Activated CD8-positive, alpha-beta memory T cell treated with anti-CD3 and anti-CD28 coated beads, Interleukin-2, amount 50 U/mL, for 24 hours (primary cell): ENCODE measurements at regions not wholly inside any gene's neighbourhood (a gene's known extent, or its start where the extent isn't known, plus 50 kb on each side); places are given as distances from the start of the nearest gene placed in this dataset.
"Not testable (repeated sequence)": the region's sequence is repeated elsewhere in the genome, so short reads cannot be mapped to it uniquely, and the experiment has no call there.

Source experiments
- DNase-seq: peaks from one replicate; pipeline ENCODE4 v3.0.0-alpha.2; 2020; ENCODE audit errors: extremely low read depth

DNA sequence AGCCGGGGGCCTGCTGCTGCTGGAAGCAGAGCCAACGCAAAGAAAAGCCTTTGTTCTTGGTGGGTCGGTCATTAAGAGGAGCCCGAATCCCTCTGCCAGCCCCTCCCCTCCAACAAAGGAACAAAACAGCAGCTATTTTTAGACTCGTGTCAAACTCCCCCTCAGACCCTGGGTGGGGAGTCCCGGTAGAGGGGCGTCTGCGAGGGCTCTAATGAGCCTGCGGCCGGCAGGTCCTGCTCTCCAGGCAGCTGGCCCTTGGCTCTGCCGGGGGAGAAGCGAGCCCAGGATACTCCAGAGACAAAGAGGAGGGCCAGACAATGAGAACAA, 114.0 kb downstream of the LHX2 start:
- DNase-seq, result no peak

DNA sequence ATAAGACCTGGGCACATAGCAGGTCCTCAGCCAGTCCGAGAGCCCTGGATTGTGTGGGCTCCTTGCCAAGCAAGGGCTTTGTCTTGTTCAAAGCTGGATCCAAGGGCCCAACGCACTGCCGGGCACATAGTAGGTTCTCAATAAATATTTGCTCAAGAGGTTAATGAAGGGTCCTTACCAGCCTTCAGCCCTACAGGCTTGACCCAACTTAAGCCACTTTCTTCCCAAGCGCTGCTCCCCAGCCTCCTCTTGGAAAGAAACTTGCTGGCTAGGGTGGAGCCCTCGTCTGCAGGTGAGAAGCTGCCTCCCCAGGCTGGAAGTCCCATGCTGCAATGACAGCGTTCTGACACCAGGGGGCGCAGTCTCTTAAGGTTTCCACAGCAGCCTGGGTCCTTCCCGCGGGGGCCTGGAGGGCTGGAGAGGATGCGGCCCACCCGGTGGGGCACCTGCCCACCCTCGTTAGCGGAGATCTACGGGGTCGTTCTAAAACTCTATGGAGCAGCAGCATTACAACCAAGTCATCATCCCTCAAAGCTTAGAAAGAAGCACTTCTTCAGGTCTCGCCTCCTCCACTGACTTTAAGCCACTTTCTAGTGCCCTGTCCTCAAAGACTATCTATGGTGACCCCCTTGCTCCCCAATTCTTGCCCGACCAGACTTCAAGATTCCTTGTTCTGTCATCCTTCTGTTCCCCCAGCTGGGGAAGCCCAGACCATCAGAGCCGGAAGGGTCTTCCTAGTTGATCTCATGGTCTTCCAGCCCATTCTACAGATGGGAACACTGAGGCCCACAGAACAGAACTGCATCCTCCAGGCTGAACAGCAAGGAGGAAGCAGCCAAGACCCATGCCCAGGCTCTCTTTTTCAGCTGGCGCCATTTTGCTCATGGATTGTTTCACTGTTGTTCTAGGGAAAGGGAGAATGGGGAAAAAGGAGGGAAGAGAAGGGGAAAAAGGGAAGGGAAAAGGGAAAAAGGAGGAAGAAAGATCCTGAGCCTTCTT, 115.4 kb downstream of the LHX2 start:
- DNase-seq, result peak; percentile 61

DNA sequence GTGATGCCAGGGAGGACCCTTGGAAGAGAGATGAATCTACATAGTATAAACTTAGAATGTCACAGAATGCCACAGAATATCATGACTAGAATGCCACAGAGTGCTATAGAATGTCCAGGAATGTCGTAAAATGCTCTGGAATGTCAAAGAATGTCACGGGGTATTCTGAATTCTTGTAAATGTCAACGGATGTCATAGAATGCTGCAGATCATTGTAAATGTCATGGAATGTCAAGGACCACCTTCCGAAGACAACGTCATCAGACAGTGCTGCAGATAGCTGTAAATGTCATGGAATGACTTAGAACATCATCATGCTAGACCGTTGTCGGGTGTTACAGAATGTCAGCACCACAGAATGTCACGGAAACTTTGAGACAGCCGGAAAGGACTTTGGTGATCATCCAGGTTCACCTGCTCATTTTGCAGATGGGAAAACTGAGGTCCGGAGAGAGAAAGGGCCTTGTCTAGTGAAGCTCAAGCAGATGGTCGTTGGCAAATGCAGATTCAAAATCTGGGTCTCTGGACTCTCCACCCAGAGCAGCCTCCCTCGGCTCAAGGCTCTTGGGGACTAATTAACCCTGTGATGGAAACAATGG, 117.1 kb downstream of the LHX2 start:
- no peak for DNase-seq

DNA sequence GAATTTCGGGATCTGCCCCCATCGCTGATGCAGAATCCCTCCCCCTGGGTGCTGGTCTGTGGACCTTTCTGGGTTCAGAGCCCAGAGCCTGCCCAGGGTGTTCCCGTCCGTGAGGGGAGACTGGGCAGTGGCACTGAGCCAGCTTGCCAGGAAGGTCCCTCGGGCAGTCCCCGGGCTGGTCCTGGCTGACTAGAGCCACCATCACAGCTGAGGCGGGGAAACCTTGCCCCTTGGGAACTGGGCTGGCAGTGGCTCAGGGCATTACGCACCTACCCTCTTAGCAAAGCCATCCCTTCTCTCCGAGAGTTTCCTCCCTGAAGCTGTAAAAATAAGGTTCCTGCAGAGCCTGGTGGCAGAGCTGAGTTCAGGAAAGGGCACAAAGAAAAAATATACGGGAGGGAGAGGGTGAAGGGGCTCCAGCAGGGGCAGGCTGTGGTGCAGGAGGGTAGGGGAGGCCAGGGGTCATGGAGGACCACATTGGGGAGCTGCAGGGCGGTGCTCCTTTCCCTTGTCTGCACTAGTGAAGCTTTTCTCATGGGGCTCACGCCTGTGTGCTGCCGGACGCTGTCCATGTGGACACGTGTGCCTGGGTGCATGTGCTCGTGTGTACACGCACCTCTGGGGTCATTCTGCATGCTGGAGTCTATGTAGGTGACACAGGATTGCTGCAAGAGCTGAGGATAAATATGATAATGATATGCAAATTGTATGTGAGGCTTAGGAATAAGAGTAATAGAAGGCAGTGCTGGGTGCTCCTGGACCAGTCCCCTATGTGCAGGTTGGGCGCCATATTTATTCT, 118.9 kb downstream of the LHX2 start:
- no peak for DNase-seq

DNA sequence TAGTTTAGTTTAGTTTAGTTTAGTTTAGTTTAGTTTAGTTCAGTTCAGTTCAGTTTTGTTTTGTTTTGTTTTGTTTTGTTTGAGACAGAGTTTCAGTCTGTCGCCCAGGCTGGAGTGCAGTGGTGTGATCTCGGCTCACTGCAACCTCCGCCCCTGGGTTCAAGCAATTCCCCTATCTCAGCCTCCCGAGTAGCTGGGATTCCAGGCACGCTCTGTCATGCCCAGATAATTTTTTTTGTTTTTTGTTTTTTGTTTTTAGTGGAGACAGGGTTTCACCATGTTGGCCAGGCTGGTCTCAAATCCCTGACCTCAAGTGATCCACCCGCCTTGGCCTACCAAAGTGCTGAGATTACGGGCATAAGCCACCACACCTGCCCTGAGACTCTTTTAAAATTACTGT, 120.0 kb downstream of the LHX2 start:
- not testable (repeated sequence) for DNase-seq

DNA sequence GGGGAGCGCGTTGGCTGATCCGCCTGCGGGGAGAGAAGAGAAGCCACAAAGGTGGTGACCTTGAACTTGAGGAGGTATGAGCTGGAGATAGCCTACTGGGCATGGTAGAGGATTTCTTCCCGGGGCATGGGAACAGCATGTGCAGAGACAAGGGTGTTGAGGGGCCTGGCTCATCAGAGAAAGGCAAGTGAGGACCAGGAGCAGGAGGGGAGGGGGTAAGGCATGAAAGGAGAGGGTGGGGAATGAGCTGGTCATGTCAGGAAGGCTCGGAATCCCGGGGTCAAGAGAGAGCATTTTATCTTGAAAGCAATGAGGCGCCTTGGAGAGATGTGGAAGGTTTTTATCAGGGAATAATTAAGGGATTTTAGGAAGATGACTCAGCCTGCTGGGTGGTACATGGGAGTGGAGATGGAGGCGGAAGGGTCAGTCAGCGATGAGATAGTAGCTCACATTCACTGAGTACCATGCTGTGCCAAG, 121.1 kb downstream of the LHX2 start:
- no peak for DNase-seq

DNA sequence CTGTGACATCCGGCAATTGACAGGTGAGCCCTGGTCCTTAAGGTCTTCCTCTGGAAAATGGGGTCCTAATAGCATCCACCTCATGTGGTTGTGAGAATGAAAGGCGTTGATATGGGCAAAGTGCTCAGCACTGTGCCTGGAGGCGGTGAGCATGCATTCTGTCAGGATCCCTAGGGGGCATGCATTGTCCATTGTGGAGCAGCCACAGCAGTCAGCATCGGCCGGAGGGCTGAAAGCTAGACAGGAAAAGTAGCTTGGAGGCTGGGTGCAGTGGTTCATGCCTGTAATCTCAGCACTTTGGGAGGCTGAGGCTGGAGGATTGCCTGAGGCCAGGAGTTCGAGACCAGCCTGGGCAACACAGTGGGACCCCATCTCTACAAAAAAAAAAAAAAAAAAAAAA, 122.2 kb downstream of the LHX2 start:
- DNase-seq, result no peak

DNA sequence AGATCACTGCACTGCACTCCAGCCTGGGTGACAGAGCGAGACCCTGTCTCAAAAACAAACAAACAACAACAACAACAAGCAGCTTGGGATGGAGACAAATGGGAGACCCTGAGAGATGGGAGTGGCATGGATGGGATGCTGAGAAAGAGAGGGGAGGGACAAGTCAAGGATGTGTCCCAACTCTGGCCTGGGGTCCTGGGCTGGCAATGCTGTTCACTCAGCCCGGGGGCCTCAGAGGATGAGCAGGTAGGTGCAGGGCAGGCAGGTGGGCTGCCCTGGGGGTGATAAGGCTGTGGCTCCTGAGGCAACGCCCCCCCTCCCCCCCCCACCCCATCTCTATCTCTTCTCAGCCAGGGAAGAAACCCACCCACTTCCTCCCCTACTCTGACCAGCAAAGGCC, 123.0 kb downstream of the LHX2 start:
- no peak for DNase-seq

DNA sequence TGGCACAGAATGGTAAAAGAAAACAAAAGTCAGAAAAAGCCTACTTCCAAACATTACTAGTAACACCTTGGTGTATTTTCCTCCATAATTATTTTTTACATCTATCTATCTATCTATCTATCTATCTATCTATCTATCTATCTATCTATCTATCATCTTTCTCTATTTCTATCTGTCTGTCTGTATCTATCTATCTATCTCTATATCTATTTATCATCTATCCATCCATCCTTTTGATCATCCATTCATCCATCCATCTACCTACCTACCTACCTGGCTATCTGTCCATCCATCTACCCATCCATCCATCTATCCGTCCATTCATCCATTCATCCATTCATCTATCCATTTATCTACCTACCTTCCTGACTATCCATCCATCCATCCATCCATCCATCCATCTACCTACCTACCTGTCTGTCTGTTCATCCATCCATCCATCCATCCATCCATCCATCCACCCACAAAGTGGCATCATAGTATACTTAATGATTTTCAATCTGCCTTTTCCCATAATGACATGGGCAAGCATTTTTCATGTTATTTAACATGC, 121.9 kb upstream of the NEK6 start:
- no peak for DNase-seq

DNA sequence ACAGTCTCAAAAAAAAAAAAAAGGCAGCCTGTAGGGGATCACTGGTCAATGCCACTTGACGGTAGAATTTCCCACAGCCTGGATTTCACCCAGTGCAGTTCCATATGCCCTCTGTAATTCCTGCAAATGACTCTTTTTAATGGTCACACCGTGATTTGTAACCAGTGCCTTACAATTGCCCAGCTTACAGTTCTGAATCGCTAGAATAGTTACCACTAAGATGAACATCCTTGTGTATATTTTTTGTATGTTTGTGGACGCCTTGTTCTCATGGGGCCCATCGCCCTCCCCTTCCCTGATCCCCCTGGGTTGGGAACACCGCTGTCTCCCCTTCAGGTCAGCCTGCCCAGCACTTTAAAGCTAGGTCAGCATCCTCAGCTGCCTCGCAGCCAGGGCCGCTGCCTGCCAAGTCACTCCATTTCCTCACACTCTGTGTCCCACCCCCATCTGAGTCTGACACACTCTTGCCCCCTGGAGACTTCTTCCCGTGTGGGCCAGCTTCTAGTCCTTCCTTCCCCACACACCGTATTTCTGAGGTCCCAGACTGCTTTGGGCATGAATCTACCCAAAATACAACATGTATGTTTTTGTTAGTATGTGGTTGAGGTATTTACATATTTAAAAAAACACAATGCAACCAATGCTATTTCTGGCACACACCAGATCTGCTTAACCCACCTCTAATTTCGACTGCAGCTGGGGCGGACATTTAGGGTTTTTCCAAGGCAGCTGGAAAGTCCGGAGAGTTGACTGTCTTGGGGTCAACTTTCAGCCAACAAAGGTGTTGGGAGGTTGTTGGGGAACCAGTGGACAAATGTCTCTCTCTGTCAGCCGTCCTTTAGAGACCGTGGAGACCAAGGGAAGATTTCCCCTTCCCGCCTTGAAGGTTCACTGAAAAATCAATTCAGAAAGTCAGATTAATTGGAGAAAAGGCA, 120.5 kb upstream of the NEK6 start:
- DNase-seq, result no peak

DNA sequence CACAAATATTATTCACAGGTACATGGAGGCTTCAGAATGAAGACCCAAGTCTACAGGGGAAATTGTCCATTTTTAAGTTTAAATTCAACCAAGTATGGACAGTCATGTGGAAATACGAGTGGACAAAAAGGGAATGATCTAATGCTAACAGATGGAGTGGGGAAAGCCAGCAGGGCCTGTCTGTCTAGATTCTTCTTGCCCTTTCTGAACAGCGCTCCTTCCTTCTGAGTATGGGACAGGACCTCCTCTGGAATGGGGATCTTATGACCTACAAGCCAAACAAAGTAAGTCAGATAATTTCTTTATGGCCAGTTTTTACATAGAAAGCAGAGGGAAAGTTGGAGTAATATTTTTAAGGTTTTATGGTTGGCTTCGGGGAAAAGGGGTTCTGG, 119.8 kb upstream of the NEK6 start:
- no peak for DNase-seq

DNA sequence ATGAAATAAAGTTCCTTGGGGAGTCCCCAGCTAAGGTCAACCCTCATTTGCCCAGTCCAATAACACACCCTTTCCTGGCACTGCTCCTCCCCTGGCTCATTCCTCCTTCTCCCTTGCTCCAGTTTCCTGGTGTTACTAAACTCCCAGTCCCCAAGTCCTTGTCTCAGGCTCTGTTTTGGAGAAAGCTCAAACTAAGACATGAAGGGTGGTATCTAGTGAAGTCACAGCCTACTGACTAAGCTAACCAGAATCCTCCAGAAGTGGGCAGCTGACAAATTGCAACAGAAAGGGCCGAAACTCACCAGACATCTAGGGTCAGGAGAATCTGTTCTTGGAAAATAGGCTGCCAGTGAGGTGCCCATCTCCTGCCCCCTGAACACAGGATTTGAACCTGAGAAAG, 118.7 kb upstream of the NEK6 start:
- DNase-seq, result no peak

DNA sequence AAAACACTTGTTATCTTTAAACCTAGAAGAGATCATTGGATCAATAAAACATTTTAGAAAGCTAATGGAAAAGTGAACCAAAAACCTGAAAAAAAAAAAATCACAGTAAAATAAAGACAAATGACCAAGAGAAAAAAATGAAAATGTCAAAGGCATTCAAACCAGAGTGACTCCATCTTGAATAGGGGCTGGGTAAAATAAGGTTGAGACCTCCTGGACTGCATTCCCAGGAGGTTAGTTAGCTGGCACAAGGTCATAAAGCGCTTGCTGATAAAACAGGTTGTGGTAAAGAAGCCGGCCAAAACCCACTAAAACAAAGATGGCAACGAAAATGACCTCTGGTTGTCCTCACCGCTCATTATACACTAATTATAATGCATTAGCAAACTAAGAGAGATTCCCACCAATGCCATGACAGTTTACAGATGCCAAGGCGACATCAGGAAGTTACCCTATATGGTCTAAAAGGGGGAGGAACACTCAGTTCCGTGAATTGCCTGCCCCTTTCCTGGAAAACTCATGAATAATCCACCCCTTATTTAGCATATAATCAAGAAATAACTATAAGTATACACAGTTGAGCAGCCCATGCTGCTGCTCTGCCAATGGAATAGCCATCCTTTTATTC, 116.7 kb upstream of the NEK6 start:
- DNase-seq, result no peak

DNA sequence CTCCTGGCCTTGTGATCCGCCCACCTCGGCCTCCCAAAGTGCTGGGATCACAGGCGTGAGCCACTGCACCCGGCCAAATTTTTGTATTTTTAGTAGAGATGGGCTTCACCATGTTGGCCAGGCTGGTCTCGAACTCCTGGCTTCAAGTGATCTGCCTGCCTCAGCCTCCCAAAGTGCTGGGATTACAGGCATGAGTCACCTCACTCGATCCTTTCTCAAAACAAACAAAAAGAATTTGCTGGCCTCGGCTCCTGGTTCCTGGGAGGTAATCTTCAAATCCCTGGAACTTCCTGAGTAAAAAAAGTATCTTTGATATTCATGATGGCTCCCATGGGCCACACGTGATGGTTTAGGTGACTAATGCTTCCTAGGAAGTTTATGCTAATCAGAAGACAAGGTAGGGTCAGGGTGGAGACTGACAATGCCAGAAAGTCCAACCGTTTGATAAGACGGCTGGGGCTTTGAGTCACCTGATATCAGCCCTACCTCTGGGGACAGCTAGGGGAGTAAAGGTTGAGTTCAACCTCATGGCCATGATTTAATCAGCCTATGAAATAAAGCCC, 113.1 kb upstream of the NEK6 start:
- not testable (repeated sequence) for DNase-seq

DNA sequence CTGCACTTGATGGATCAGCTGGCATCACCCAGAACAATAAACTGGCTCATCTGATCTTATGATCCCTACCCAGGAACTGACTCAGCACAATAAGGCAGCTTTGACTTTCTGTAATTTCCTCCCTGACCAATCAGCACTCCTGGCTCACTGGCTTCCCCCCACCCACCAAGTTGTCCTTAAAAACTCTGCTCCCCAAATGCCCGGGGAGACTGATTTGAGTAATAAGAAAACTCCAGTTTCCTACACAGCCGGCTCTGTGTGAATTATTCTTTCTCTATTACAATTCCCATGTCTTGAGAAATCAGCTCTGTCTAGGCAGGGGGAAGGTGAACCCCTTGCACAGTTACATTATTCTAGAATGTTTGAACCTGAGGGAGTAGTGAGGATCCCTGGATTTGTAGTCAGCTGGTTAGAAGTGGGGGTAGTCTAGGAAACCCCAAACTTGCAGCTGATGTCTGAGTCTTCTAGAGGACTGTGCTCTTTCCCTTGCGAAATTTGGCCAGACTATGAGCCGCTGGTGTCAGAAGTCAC, 111.7 kb upstream of the NEK6 start:
- no peak for DNase-seq

DNA sequence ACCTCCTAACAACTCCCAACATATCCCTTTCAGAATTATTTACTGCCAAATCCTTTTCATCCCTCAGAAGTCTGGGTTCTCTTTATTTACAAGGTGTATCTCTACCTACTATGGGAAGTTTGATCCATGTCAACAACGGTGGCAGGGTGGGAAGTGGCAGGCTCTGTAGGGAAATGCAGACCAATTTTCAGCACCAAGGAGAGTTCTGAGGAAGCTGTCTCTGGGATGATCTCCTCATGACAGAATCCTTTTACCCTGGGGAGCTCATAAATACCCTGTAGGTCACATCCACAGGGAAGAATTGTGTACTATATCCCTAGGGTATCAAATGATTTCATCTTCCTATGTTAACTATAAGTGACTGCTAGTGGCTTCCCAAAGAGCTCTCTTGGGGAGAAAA, 107.8 kb upstream of the NEK6 start:
- no peak for DNase-seq

DNA sequence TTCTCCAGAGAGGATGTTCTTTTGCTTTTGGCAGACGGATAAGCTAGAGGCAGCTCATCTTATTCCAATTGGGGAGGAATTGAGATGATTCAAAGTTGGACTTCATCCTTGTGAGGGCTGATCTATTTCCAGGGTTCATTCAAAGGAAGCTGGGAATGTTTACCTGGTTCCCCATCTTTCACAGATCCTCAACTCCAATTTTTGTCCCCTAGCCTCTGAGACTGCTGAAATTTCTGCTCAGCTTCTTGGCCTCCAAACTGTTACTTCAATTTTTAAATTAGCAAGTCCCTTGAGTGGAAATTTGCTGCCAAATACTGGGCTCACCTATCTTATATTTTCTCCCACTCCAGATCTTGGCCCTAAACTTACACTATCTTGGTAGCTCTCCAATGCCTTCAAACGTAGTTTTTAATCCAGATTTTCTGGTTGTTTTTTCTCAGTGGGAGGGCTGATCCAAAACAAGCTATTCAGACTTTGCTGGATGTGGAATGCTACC, 93.9 kb upstream of the NEK6 start:
- no peak for DNase-seq

DNA sequence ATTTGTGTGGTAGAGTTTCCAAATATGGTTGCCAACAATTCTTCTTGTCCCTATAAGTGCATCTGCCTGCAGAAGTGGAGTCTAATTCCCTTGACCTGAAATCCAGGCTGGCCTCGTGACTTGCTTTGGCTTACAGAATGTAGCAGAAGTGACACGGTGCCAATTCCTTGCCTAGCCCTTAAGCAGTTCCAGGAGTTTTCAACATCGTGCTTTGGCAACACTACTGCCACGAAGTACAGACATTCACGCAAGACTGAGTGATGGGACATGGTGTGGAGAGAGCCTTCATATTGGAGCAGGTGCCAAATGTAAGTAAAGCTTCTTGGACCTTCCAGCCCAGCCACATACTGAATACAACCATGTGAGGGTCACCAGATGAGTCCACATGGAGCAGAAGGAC, 92.9 kb upstream of the NEK6 start:
- no peak for DNase-seq

DNA sequence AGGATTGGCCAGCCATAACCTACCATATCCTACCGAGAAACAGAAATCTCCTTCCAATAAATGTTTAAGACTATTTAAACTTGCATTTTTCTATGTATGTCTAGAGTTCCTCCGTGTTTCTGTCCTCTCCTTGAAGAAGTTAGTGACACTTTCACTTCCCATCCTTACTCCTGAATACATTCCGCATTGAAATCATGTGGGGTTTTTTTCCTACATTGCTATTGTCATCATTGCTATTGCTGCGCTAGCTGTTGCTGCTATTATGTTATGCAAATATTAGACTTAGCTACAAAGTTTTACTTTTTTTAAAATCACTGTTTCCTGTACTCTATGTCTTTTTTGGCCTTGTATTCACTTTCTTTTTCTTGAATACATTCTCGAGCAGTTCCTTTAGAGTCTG, 83.3 kb upstream of the NEK6 start:
- DNase-seq, result no peak

DNA sequence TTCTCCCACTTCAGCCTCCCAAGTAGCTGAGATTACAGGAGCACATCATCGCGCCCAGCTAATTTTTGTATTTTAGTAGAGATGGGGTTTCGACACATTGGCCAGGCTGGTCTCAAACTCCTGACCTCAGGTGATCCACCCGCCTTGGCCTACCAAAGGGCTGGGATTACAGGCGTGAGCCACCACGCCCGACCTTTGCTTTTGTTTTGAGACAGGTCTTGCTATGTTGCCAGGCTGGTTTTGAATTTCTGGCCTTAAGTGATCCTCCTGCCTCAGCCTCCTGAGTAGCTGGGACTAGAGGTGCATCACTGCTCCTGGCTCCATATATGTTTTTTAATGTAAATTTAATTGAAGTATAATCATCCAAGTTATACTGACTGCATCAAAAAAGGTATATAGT, 80.2 kb upstream of the NEK6 start:
- DNase-seq, result not testable (repeated sequence)
